ENCODE measurements at regions not wholly inside any gene's neighbourhood (a gene's known extent, or its start where the extent isn't known, plus 50 kb on each side); places are given as distances from the start of the nearest gene placed in this dataset.

DNA sequence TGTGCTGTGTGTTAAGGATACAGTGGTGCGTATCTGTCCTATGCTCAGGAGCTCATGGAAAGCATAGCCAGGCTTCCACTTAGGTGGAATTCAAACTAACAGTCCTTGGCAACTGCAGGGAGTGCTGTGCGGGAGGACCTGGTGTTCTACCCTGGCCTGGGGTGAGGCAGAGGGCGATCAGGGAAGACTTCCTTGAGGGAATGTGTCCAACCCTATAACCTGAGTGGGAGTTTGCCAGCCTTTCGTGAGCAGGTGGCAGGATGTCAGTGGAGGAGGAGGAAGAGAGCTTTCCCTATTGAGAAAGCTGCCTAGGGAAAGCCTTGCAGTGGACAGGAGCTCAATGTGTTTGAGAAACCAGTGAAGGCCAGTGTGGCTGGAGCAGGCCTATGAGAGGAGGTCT lies 271.1 kb upstream of the C2CD4B start:
- TF ChIP-seq, protein P1, sequence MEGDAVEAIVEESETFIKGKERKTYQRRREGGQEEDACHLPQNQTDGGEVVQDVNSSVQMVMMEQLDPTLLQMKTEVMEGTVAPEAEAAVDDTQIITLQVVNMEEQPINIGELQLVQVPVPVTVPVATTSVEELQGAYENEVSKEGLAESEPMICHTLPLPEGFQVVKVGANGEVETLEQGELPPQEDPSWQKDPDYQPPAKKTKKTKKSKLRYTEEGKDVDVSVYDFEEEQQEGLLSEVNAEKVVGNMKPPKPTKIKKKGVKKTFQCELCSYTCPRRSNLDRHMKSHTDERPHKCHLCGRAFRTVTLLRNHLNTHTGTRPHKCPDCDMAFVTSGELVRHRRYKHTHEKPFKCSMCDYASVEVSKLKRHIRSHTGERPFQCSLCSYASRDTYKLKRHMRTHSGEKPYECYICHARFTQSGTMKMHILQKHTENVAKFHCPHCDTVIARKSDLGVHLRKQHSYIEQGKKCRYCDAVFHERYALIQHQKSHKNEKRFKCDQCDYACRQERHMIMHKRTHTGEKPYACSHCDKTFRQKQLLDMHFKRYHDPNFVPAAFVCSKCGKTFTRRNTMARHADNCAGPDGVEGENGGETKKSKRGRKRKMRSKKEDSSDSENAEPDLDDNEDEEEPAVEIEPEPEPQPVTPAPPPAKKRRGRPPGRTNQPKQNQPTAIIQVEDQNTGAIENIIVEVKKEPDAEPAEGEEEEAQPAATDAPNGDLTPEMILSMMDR (IDR thresholded peaks at IDR 0.05) = no peak
- TF ChIP-seq, protein P2, sequence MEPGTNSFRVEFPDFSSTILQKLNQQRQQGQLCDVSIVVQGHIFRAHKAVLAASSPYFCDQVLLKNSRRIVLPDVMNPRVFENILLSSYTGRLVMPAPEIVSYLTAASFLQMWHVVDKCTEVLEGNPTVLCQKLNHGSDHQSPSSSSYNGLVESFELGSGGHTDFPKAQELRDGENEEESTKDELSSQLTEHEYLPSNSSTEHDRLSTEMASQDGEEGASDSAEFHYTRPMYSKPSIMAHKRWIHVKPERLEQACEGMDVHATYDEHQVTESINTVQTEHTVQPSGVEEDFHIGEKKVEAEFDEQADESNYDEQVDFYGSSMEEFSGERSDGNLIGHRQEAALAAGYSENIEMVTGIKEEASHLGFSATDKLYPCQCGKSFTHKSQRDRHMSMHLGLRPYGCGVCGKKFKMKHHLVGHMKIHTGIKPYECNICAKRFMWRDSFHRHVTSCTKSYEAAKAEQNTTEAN (CRISPR knock-in tag; IDR thresholded peaks at IDR 0.05) = no peak
- TF ChIP-seq CBFB (CRISPR knock-in tag; IDR thresholded peaks at IDR 0.05; ENCODE audit: low read depth) (no peak), AR (CRISPR knock-in tag; IDR thresholded peaks at IDR 0.05) (no peak)
